HCT116 (cell line): ENCODE measurements at regions not wholly inside any gene's neighbourhood (a gene's known extent, or its start where the extent isn't known, plus 50 kb on each side); places are given as distances from the start of the nearest gene placed in this dataset.
"Not testable (repeated sequence)": the region's sequence is repeated elsewhere in the genome, so short reads cannot be mapped to it uniquely, and the experiment has no call there.

Source experiments
- ATAC-seq: fragments of 200-7000 bp; cut with Tn5 transposase; 2 replicates; pipeline ENCODE4 v1.9.1; 2020; ENCODE audit warnings: mild to moderate bottlenecking, moderate library complexity
- BruUV-seq: library from RNA; stranded (reverse); fragments of 400-500 nt; replicated peaks from 2 replicates; lab custom pipeline; 2021; lab: Mats Ljungman, UMichigan
- CTCF ChIA-PET: fragments of 300-600 bp; sonication (Branson Sonifier 250); formaldehyde crosslinking; loops from one replicate; lab custom pipeline; 2021; ENCODE audit warnings: antibody characterized with exemption; lab: Charles Lee
- POLR2A ChIA-PET: fragments of 300-600, 350-600 bp; sonication (Branson Sonifier 250); formaldehyde crosslinking; loops from one replicate; lab custom pipeline; 2021; ENCODE audit warnings: antibody characterized with exemption; lab: Charles Lee
- RAD21 ChIA-PET, 2 experiments: fragments of 300-600 bp; sonication (Branson Sonifier 250); formaldehyde crosslinking; loops; one replicate each; lab custom pipeline; 2023; ENCODE audit warnings: low total read pairs in 2 of 2; ENCODE audit not compliant: uncharacterized antibody in 2 of 2, unreplicated experiment in 2 of 2, low non-redundant PET in 1 of 2; lab: Charles Lee
- DNase-seq: peaks from one replicate; pipeline ENCODE4 v3.0.0-alpha.2; 2010; ENCODE audit warnings: low read depth, low spot score
- H2AFZ ChIP-seq: fragments of 200-600 bp; shearing (Covaris generic), sonication (generic); 2 replicates; pipeline ENCODE4 v1.6.1; 2017; ENCODE audit warnings: low read depth, mixed run types, mixed read lengths, antibody characterized with exemption, low read length; ENCODE audit not compliant: poor library complexity, severe bottlenecking
- H3K27ac ChIP-seq: 2 replicates; pipeline ENCODE4 v1.5.1; 2012; ENCODE audit warnings: low read depth, low read length
- H3K27me3 ChIP-seq: fragments of 200-600 bp; sonication (generic); 2 replicates; pipeline ENCODE4 v1.6.1; 2016; ENCODE audit warnings: mixed run types, low read length, mixed read lengths; ENCODE audit not compliant: insufficient read depth
- H3K36me3 ChIP-seq, 2 experiments: fragments of 200-500 bp in 1 of 2; fragments of 200-600 bp in 1 of 2; sonication (Bioruptor generic) in 1 of 2; sonication (generic) in 1 of 2; 2 replicates each; pipeline versions ENCODE4 v1.5.1 to v1.6.1; 2014 to 2016; ENCODE audit warnings: low read length in 2 of 2, inconsistent platforms in 1 of 2, mixed read lengths in 1 of 2, mixed run types in 1 of 2; ENCODE audit not compliant: insufficient read depth in 2 of 2, control insufficient read depth in 1 of 2
- H3K4me1 ChIP-seq, 2 experiments: fragments of 200-600 bp in 1 of 2; sonication (generic) in 1 of 2; 2 replicates each; pipeline versions ENCODE4 v1.5.1 to v1.6.1; 2012 to 2017; ENCODE audit warnings: low read length in 2 of 2, inconsistent platforms in 1 of 2, mild to moderate bottlenecking in 1 of 2, mixed read lengths in 1 of 2, mixed run types in 1 of 2, moderate library complexity in 1 of 2; ENCODE audit not compliant: insufficient read depth in 2 of 2, control insufficient read depth in 1 of 2
- H3K4me2 ChIP-seq: fragments of 200-600 bp; sonication (generic); 2 replicates; pipeline ENCODE4 v1.6.1; 2017; ENCODE audit warnings: mixed run types, low read length, mixed read lengths
- H3K4me3 ChIP-seq, 2 experiments: fragments of 200-600 bp in 1 of 2; sonication (generic) in 1 of 2; replicated peaks in 1 of 2; 2 replicates each; pipeline ENCODE4 v1.5.1; 2011 to 2016; ENCODE audit warnings: low read length in 2 of 2, control low read depth in 1 of 2, low read depth in 1 of 2, mild to moderate bottlenecking in 1 of 2, mixed read lengths in 1 of 2, mixed run types in 1 of 2
- H3K79me2 ChIP-seq: fragments of 200-600 bp; sonication (generic); 2 replicates; pipeline ENCODE4 v1.6.1; 2017; ENCODE audit warnings: mild to moderate bottlenecking, mixed run types, low read length, moderate library complexity, mixed read lengths; ENCODE audit not compliant: insufficient read depth
- H3K9ac ChIP-seq: fragments of 200-600 bp; sonication (generic); 2 replicates; pipeline ENCODE4 v1.6.1; 2016; ENCODE audit warnings: low read length, mixed read lengths
- H3K9me2 ChIP-seq: fragments of 200-600 bp; sonication (generic), shearing (Covaris generic); 2 replicates; pipeline ENCODE4 v1.6.1; 2017; ENCODE audit warnings: mixed run types, mild to moderate bottlenecking, moderate library complexity; ENCODE audit not compliant: insufficient read depth
- H3K9me3 ChIP-seq, 2 experiments: fragments of 200-500 bp in 1 of 2; fragments of 200-600 bp in 1 of 2; sonication (Bioruptor generic) in 1 of 2; sonication (generic) in 1 of 2; 2 replicates each; pipeline ENCODE4 v1.6.1; 2014 to 2017; ENCODE audit warnings: low read length in 2 of 2, mixed read lengths in 2 of 2, inconsistent platforms in 1 of 2, low read depth in 1 of 2, mild to moderate bottlenecking in 1 of 2, mixed run types in 1 of 2, moderate library complexity in 1 of 2; ENCODE audit not compliant: control insufficient read depth in 1 of 2, insufficient read depth in 1 of 2
- H4K20me1 ChIP-seq: fragments of 200-600 bp; sonication (generic), shearing (Covaris generic); 2 replicates; pipeline ENCODE4 v1.6.1; 2017; ENCODE audit warnings: mixed run types, mild to moderate bottlenecking, moderate library complexity; ENCODE audit not compliant: insufficient read depth
- intact Hi-C: fragments of 100-400 bp; cut with micrococcal nuclease; formaldehyde crosslinking; loops from 2 replicates; pipeline ENCODE4 v1.10.0; 2022

DNA sequence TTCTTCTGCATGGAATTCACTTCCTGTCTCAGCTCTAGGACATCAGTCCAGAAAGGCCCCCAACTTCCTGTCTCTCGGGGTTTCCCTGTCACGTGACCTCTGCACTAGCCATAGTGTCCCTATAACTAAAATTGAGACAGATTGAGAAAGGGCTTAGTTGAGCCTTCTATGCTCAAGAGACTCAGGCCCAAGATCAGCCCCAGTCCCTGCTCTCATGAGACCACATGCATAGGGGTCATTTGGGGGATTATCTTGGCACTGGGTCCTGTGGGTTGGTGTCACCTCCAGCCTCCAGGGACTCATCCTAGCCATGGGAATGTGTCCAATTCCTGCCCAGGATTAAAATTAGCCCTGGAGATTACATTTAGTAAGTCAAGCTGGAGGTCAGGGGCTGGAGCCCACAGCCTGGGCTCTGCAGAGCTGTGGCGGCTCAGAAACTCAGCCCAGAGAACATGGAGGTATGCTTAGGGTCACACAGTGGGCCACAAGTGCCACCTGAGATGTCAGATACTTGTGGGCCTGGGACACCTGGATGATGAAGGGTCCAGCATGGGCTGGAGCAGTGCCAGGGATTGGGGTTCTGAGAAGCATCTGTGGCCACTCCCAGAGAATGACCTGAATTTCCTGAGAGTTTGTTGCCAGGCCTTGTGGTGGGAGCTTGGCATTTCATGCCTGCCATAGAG lies 174.3 kb upstream of the TPTE start:
- peaks cover 29 to 31% of the 10 kb centered on the region in 2 experiments; a peak in 2 of 4 replicates for H3K9me3 ChIP-seq

DNA sequence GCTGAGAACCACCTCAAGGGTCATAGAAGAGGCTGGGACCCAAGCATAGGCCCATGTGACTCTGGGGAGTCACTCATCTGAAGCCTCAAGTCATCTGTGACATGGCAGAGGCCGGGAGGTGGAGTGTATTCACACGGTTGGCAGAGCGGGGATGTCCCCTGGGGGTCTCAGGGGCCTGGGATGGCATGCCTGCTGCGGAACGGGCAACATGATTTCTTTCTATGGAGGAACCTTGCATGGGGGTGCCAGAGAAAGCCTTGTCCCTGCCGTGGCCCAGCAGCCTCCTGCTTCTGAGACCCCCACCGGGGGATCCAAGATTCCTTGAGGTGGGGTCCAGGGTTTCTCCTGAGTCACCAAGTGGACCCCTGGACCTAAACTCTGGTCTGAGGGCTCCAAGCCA lies 173.7 kb upstream of the TPTE start:
- CTCF ChIA-PET, POLR2A ChIA-PET, H3K27me3 ChIP-seq, H3K36me3 ChIP-seq, H3K79me2 ChIP-seq, ATAC-seq, BruUV-seq, DNase-seq, H4K20me1 ChIP-seq, H3K27ac ChIP-seq, H3K4me3 ChIP-seq, RAD21 ChIA-PET, intact Hi-C loops, H2AFZ ChIP-seq, H3K4me2 ChIP-seq, H3K9ac ChIP-seq, H3K4me1 ChIP-seq, H3K9me2 ChIP-seq: not testable (repeated sequence)
- H3K9me3 ChIP-seq, result peaks cover 29 to 31% of the 10 kb centered on the region in 2 experiments; a peak in 2 of 4 replicates

More for the DNA sequence above, 174.3 kb upstream of the TPTE start:
- H3K36me3 ChIP-seq, CTCF ChIA-PET, H3K9me2 ChIP-seq, H3K27me3 ChIP-seq, BruUV-seq, RAD21 ChIA-PET, H3K4me3 ChIP-seq, H3K79me2 ChIP-seq, intact Hi-C loops, POLR2A ChIA-PET, H3K27ac ChIP-seq, ATAC-seq, H4K20me1 ChIP-seq, DNase-seq, H3K4me1 ChIP-seq, H3K9ac ChIP-seq, H2AFZ ChIP-seq, H3K4me2 ChIP-seq: not testable (repeated sequence)

GRCh38 chr21:10348150-10348549 lies 173.2 kb upstream of the TPTE start:
- POLR2A ChIA-PET, H3K4me2 ChIP-seq, BruUV-seq, RAD21 ChIA-PET, H3K79me2 ChIP-seq, H3K9me2 ChIP-seq, H3K36me3 ChIP-seq, H3K27ac ChIP-seq, ATAC-seq, H3K27me3 ChIP-seq, DNase-seq, H3K9ac ChIP-seq, H3K4me3 ChIP-seq, intact Hi-C loops, H4K20me1 ChIP-seq, CTCF ChIA-PET, H3K4me1 ChIP-seq, H2AFZ ChIP-seq: not testable (repeated sequence)
- peaks cover 29 to 31% of the 10 kb centered on the region in 2 experiments; a peak in 2 of 4 replicates for H3K9me3 ChIP-seq

DNA sequence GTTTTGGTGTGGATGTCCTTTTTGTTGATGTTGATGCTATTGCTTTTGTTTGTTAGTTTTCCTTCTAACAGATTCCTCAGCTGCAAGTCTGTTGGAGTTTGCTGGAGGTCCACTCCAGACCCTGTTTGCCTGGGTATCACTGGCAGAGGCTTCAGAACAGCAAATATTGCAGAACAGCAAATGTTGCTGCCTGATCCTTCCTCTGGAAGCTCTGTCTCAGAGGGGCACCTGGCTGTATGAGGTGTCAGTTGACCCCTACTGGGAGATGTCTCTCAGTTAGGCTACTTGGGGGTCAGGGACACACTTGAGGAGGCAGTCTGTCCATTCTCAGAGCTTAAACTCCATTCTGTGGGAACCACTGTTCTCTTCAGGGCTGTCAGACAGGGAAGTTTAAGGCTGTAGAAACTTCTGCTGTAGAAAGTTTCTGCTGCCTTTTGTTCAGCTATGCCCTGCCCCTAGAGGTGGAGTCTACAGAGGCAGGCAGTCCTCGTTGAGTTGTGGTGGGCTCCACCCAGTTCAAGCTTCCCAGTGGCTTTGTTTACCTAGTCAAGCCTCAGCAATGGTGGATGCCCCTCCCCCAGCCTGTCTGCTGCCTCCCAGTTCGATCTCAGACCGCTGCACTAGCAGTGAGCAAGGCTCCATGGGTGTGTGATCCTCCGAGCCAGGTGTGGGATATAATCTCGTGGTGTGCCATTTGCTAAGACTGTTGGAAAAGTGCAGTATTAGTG lies 166.4 kb upstream of the TPTE start:
- RAD21 ChIA-PET, H3K4me2 ChIP-seq, BruUV-seq, H3K27me3 ChIP-seq, H3K79me2 ChIP-seq, intact Hi-C loops, DNase-seq, H3K9ac ChIP-seq, H3K4me1 ChIP-seq, H3K36me3 ChIP-seq, H4K20me1 ChIP-seq, H2AFZ ChIP-seq, H3K4me3 ChIP-seq, H3K27ac ChIP-seq, POLR2A ChIA-PET, ATAC-seq, CTCF ChIA-PET, H3K9me2 ChIP-seq: not testable (repeated sequence)
- peaks cover 20 to 34% of the 10 kb centered on the region in 2 experiments; a peak in 3 of 4 replicates for H3K9me3 ChIP-seq
